ENCODE measurements at regions not wholly inside any gene's neighbourhood (a gene's known extent, or its start where the extent isn't known, plus 50 kb on each side); places are given as distances from the start of the nearest gene placed in this dataset.

DNA sequence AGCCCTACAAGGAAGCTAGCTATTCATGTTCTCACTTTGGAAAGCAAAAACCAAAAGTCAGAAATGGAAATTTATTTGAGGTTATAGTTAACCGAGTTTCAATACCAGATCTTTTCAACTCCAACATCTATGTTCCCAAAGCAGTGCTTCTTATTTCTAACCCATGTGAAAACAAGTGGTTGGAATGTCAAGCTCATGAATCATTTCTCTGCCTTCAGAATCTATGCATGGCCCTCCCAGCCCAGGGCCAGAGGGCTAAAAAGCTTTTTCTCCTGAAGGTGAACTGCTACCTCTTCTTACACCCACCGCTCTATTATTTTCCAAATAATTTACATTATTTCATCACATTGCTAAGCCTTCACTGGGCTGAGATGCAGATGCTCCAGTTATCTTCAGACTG is 158.4 kb downstream of the SP3 start:
- TF ChIP-seq, protein P1, sequence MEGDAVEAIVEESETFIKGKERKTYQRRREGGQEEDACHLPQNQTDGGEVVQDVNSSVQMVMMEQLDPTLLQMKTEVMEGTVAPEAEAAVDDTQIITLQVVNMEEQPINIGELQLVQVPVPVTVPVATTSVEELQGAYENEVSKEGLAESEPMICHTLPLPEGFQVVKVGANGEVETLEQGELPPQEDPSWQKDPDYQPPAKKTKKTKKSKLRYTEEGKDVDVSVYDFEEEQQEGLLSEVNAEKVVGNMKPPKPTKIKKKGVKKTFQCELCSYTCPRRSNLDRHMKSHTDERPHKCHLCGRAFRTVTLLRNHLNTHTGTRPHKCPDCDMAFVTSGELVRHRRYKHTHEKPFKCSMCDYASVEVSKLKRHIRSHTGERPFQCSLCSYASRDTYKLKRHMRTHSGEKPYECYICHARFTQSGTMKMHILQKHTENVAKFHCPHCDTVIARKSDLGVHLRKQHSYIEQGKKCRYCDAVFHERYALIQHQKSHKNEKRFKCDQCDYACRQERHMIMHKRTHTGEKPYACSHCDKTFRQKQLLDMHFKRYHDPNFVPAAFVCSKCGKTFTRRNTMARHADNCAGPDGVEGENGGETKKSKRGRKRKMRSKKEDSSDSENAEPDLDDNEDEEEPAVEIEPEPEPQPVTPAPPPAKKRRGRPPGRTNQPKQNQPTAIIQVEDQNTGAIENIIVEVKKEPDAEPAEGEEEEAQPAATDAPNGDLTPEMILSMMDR (IDR thresholded peaks at IDR 0.05; ENCODE audit: low read length), result no peak
- TF ChIP-seq EZH2phosphoT487 (IDR thresholded peaks at IDR 0.05; ENCODE audit: low read length), result no peak
